ENCODE measurements at regions not wholly inside any gene's neighbourhood (a gene's known extent, or its start where the extent isn't known, plus 50 kb on each side); places are given as distances from the start of the nearest gene placed in this dataset.
A peak's percentile ranks its signal among the peaks of the same experiment; 100 is the strongest.

DNA sequence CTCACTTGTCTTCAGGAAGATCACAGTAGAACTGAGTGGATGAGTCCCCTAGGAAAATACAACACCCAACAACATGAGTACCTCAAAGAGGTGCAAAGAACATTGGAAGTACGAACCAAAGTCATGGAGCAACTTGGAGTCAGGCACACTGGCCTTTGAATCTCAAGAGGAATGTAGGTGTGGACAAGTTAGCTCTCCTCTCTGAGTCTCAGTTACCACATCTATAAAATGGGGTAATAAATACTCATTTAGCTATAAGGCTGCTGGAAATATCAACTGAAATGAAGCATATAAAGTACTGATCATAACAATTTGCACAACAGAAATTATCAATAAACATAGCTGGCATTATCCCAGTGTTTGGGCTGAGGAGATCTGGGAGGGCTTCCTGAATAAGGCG lies 96.7 kb upstream of the JUN start:
- H3K27me3 ChIP-seq (ENCODE audit: control insufficient read depth, insufficient read depth, low read length) = no peaks in the 10 kb centered on the region
- H3K4me3 ChIP-seq (ENCODE audit: low read depth, low read length) = no peak overlapping the region
- H3K9me3 ChIP-seq (ENCODE audit: control insufficient read depth, insufficient read depth, low read length) = peaks cover 2% of the 10 kb centered on the region
- no peaks in the 10 kb centered on the region for H3K36me3 ChIP-seq (ENCODE audit: control insufficient read depth, insufficient read depth, low read length)
- DNase-seq (ENCODE audit: low read depth in 4 of 6, low spot score in 6 of 6) = no peak
- 100% methylated on average over 1 of the region's 2 CpGs for WGBS (ENCODE audit: insufficient coverage)
- H3K27ac ChIP-seq (ENCODE audit: low read depth, low read length) = no peak overlapping the region
- H3K4me1 ChIP-seq (ENCODE audit: control insufficient read depth, insufficient read depth, low read length) = peaks cover 16% of the 10 kb centered on the region

DNA sequence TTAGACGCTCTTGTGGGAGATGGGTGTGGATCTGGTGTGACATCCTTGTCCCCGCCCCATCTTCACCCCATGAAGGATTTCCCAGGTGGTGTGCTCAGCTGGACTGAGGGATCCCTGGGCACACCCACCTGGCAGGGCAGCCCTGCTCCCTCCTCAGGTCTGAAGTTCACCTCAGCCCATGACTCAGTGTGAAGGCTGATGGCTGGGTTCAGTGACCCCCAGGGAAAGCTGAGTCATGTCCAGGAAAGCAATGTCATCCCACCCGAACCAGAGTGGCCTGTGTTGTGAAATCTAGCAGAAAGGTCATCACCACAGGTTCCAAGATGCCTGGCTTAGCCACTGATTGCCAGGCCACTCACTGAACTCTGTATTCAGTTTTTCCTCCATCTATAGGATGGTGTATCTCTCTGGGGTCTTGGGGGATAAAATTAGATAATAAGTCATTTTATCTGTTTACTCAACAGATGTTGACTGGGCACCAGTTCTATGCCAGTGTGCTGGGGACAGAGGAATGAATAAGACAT lies 97.7 kb upstream of the JUN start:
- WGBS (ENCODE audit: insufficient coverage) = 89% methylated on average over 2 of the region's 3 CpGs
- no peaks in the 10 kb centered on the region for H3K36me3 ChIP-seq (ENCODE audit: control insufficient read depth, insufficient read depth, low read length)
- H3K27ac ChIP-seq (ENCODE audit: low read depth, low read length) = no peak overlapping the region
- H3K4me1 ChIP-seq (ENCODE audit: control insufficient read depth, insufficient read depth, low read length) = peaks cover 23% of the 10 kb centered on the region
- no peaks in the 10 kb centered on the region for H3K27me3 ChIP-seq (ENCODE audit: control insufficient read depth, insufficient read depth, low read length)
- no peak overlapping the region for H3K4me3 ChIP-seq (ENCODE audit: low read depth, low read length)
- DNase-seq (ENCODE audit: low read depth in 4 of 6, low spot score in 6 of 6) = no peak
- peaks cover 2% of the 10 kb centered on the region for H3K9me3 ChIP-seq (ENCODE audit: control insufficient read depth, insufficient read depth, low read length)

DNA sequence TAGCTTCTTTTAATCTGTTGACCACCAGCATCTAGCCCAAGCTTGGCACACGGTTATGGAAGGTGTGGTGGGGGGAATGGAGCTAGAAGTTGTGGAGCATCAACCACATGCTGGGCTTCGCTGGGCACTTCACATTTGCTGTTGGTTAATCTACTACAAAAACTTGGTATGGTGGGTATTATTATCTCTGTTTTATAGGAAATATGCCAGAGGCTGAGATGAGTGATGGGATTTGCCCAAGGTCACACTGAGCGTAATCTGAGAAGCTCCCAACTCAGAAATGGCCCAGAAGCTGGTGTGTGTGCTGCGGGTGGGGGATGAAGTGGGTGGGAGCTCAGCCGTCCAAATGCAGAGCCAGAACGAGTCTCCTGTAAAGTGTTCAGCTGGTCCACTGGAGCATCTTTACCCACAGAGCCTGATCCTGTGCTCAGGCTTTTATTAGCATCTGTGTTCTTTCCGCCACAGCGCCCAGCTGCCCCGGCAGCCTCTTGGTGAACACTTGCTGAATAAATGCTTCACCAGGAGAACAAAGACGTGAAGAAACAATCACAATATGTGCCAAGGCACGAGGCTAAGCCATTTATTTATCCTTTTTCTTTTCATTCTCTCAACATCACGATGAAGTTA lies 98.6 kb upstream of the JUN start:
- Histone ChIP-seq H3K9me3 (ENCODE audit: control insufficient read depth, insufficient read depth, low read length) (peaks cover 2% of the 10 kb centered on the region), H3K4me1 (ENCODE audit: control insufficient read depth, insufficient read depth, low read length) (peaks cover 24% of the 10 kb centered on the region), H3K27ac (ENCODE audit: low read depth, low read length) (no peak overlapping the region), H3K27me3 (ENCODE audit: control insufficient read depth, insufficient read depth, low read length) (no peaks in the 10 kb centered on the region), H3K36me3 (ENCODE audit: control insufficient read depth, insufficient read depth, low read length) (no peaks in the 10 kb centered on the region), H3K4me3 (ENCODE audit: low read depth, low read length) (no peak overlapping the region)
- DNase-seq (ENCODE audit: low read depth in 4 of 6, low spot score in 6 of 6) = peak in 1 of 6 donors; percentile 31
- 68% methylated on average over 10 of the region's 12 CpGs for WGBS (ENCODE audit: insufficient coverage)

DNA sequence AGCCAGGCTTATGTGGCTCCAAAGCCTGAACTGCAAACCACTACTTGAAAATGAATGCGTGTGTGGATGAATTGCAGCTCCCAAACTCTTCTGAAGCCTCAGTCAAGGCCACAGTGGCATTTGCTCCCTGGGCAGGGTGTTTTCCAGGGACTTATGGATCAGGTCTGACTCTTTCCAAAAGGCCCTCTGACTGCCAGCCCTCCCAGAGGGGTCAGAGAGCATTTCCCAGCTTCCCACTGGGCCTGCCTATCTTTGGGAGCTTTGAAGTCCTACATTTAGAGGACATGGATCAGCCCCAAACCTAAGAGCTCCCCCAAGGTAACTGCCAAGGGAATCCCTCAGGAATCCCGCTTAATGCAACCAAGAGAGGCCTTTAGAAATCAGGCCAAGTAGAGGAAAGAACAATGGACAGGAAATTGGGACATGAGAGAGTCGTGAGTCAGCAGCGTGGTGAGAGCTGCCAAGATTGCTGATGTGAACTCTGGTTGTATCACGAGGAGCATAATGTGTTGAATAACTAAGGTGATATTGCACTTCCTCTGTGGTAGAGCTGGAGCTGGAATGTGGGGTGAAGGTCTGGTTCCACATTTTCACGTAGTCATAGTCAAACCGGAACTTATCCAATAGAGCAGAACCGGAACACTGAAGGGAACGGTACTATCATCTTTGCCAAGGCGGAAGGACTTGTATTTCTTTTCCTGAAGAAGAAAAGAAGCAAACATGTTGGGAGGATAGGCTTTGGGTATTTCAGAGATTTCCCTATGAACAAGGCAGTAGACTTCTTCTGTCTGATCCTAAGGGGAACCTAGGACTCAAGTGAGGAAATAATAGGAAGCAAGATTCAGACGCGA lies 99.4 kb upstream of the JUN start:
- Histone ChIP-seq H3K4me3 (ENCODE audit: low read depth, low read length) (no peak overlapping the region), H3K4me1 (ENCODE audit: control insufficient read depth, insufficient read depth, low read length) (peaks cover 24% of the 10 kb centered on the region), H3K36me3 (ENCODE audit: control insufficient read depth, insufficient read depth, low read length) (no peaks in the 10 kb centered on the region), H3K27ac (ENCODE audit: low read depth, low read length) (peak overlapping the region; percentile 17), H3K9me3 (ENCODE audit: control insufficient read depth, insufficient read depth, low read length) (no peaks in the 10 kb centered on the region), H3K27me3 (ENCODE audit: control insufficient read depth, insufficient read depth, low read length) (no peaks in the 10 kb centered on the region)
- WGBS (ENCODE audit: insufficient coverage) = 84% methylated on average over 10 of the region's 12 CpGs
- DNase-seq (ENCODE audit: low read depth in 4 of 6, low spot score in 6 of 6) = peak in 1 of 6 donors; percentile 27

DNA sequence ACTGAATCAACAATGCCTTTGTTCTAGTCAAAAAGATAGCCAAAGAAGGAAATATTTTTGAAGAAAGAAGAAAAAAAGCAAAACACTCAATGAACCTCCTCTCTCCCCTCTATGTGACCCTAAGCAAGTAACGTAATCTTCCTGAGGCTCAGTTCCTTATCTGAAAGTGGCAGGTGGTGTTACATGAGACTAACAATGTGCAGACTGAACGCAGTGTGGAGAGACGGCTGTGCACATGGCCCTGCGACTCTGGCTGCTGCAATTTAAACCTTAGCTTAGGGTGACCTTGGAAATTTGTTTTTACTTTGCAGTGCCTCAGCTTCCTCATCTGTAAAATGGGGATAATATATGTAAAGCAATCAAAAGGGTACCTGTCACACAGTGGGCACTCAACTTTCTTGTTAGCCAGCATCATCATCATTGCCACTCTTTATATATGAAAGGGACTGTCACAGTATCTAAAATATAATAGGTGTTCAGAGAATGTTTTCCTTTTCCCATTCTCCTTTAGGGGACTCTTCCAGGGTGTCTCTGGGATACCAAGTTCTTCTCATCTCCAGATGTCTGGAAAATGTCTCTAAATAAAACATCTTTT lies 100.1 kb upstream of the JUN start:
- no peak for DNase-seq (ENCODE audit: low read depth in 4 of 6, low spot score in 6 of 6)
- whole genome bisulfite sequencing (ENCODE audit: insufficient coverage) = 97% methylated on average over 3 of the region's 4 CpGs

DNA sequence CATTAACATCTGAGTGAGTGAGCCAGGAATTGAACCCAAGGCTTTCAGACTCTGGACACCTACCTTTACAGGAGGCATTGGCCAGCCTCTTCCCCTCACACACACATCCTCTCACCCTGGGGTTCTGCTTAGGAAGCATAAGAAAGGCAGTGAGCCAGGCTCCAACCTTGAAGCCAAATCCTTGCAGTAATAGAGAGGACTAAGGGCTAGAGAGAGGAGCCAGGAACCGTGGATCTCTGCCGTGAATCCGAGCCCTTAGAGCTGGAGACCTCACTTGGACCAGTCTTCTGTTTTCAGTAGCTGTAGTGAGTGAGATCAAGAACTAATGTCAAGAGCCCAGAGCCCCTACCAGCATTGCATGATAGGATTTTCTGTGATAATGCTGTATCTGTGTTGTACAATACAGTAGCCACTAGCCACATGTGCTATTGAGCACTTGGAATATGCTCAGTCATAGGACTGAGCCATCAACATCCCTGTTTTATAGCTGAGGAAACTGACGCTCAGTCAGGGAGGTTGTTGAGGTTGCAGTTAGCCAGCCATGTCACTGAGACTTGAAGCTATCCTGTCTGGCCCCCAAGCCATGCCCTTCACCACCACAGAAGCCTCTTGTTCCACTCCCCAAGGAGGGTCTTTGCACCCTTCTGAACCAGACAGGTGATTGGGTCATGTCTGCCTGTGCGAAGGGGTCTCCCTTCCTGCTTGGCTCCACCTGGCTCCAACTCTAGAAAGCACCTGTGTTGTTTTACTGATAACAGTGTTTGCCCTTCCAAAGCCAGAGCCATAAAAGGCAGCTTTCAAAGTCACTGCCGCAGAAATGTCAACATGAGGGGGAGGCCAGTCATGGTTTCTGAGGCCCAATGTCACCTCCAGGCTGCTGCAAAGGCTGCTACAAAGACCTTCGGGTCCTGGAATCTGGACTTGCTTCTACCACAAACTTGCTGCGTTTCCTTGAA lies 101.1 kb upstream of the JUN start:
- H3K36me3 ChIP-seq (ENCODE audit: control insufficient read depth, insufficient read depth, low read length) = no peaks in the 10 kb centered on the region
- no peak overlapping the region for H3K4me3 ChIP-seq (ENCODE audit: low read depth, low read length)
- DNase-seq (ENCODE audit: low read depth in 4 of 6, low spot score in 6 of 6) = peak in 1 of 6 donors; percentile 51
- H3K27ac ChIP-seq (ENCODE audit: low read depth, low read length) = peak overlapping the region; percentile 2
- 77% methylated on average over 5 of the region's 8 CpGs for whole genome bisulfite sequencing (ENCODE audit: insufficient coverage)
- no peaks in the 10 kb centered on the region for H3K27me3 ChIP-seq (ENCODE audit: control insufficient read depth, insufficient read depth, low read length)
- no peaks in the 10 kb centered on the region for H3K9me3 ChIP-seq (ENCODE audit: control insufficient read depth, insufficient read depth, low read length)
- peaks cover 24% of the 10 kb centered on the region for H3K4me1 ChIP-seq (ENCODE audit: control insufficient read depth, insufficient read depth, low read length)

More for the DNA sequence above, 100.1 kb upstream of the JUN start:
- Histone ChIP-seq H3K9me3 (ENCODE audit: control insufficient read depth, insufficient read depth, low read length) (no peaks in the 10 kb centered on the region), H3K4me3 (ENCODE audit: low read depth, low read length) (no peak overlapping the region), H3K4me1 (ENCODE audit: control insufficient read depth, insufficient read depth, low read length) (peaks cover 24% of the 10 kb centered on the region), H3K36me3 (ENCODE audit: control insufficient read depth, insufficient read depth, low read length) (no peaks in the 10 kb centered on the region), H3K27me3 (ENCODE audit: control insufficient read depth, insufficient read depth, low read length) (no peaks in the 10 kb centered on the region), H3K27ac (ENCODE audit: low read depth, low read length) (no peak overlapping the region)

DNA sequence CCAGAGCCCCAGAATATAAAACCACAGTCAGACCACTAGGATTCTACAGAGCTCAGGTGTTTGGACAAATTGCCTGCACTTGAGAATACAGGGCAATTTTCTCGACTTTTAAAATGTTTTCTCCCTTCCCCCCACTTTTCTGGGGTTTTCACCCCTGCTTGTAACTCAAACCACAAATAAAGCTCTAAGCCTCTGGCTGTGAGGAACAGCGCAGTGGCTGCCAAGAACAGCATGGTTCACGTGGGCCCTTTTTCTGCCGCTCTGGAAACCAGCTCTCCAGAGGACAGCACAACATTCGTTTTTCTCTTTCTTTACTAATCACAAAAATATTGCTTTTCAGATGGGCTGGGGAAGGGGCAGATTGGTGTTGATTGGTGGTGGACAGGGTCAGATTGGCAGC lies 102.2 kb upstream of the JUN start:
- peak in 2 of 6 donors; percentile 28 to 77 for DNase-seq (ENCODE audit: low read depth in 4 of 6, low spot score in 6 of 6)
- WGBS (ENCODE audit: insufficient coverage) = 13% methylated on average over 1 of the region's 5 CpGs

DNA sequence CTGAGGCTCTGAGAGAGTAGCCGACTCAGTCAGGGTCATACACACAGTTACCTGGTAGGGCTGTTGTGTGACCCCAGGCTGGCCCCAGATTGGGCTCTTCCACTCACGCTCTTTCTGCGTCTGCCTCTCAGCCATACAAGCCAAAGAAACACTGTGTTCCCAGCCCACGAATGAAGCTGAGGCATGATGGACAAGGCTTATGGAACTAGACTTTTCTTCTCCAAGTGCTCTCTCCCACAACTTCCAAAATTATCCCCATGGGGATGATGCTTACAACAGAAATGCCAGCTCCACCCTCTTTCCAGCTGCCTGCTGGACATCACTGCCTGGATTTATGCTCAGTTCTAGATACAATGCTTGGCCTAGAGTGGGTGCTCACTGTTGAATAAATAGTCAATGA lies 102.8 kb upstream of the JUN start:
- H3K9me3 ChIP-seq (ENCODE audit: control insufficient read depth, insufficient read depth, low read length) = no peaks in the 10 kb centered on the region
- H3K27me3 ChIP-seq (ENCODE audit: control insufficient read depth, insufficient read depth, low read length) = no peaks in the 10 kb centered on the region
- H3K27ac ChIP-seq (ENCODE audit: low read depth, low read length) = no peak overlapping the region
- H3K4me3 ChIP-seq (ENCODE audit: low read depth, low read length) = no peak overlapping the region
- no peaks in the 10 kb centered on the region for H3K36me3 ChIP-seq (ENCODE audit: control insufficient read depth, insufficient read depth, low read length)
- 92% methylated on average over 4 of the region's 4 CpGs for WGBS (ENCODE audit: insufficient coverage)
- no peak for DNase-seq (ENCODE audit: low read depth in 4 of 6, low spot score in 6 of 6)
- peaks cover 24% of the 10 kb centered on the region for H3K4me1 ChIP-seq (ENCODE audit: control insufficient read depth, insufficient read depth, low read length)

More for the DNA sequence above, 102.2 kb upstream of the JUN start:
- Histone ChIP-seq H3K36me3 (ENCODE audit: control insufficient read depth, insufficient read depth, low read length) (no peaks in the 10 kb centered on the region), H3K27me3 (ENCODE audit: control insufficient read depth, insufficient read depth, low read length) (no peaks in the 10 kb centered on the region), H3K4me1 (ENCODE audit: control insufficient read depth, insufficient read depth, low read length) (peaks cover 24% of the 10 kb centered on the region), H3K27ac (ENCODE audit: low read depth, low read length) (peak overlapping the region; percentile 6), H3K9me3 (ENCODE audit: control insufficient read depth, insufficient read depth, low read length) (no peaks in the 10 kb centered on the region), H3K4me3 (ENCODE audit: low read depth, low read length) (no peak overlapping the region)

DNA sequence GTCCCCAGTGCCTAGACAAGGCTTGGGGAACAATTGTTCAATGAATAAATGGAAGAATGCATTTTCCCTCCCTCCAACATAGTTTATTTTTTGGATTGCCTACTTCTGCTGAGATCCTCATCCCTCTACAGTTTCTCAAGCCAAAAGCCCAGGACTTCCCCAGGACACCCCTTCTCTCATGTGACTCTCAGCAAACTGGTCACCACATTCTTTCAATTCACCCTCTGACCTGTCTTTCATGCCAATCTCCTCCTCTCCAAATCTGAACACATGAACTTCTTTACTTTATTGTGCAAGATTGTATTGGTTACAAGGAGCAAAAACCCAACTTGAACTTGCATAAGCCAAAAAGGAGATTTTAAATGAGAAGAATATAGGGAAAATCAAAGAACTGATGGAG lies 103.2 kb upstream of the JUN start:
- no peaks in the 10 kb centered on the region for H3K36me3 ChIP-seq (ENCODE audit: control insufficient read depth, insufficient read depth, low read length)
- no peaks in the 10 kb centered on the region for H3K27me3 ChIP-seq (ENCODE audit: control insufficient read depth, insufficient read depth, low read length)
- H3K4me3 ChIP-seq (ENCODE audit: low read depth, low read length) = no peak overlapping the region
- H3K9me3 ChIP-seq (ENCODE audit: control insufficient read depth, insufficient read depth, low read length) = no peaks in the 10 kb centered on the region
- no peak overlapping the region for H3K27ac ChIP-seq (ENCODE audit: low read depth, low read length)
- no peak for DNase-seq (ENCODE audit: low read depth in 4 of 6, low spot score in 6 of 6)
- peaks cover 24% of the 10 kb centered on the region for H3K4me1 ChIP-seq (ENCODE audit: control insufficient read depth, insufficient read depth, low read length)
